ENCODE measurements at regions not wholly inside any gene's neighbourhood (a gene's known extent, or its start where the extent isn't known, plus 50 kb on each side); places are given as distances from the start of the nearest gene placed in this dataset.
"Not testable (repeated sequence)": the region's sequence is repeated elsewhere in the genome, so short reads cannot be mapped to it uniquely, and the experiment has no call there.

DNA sequence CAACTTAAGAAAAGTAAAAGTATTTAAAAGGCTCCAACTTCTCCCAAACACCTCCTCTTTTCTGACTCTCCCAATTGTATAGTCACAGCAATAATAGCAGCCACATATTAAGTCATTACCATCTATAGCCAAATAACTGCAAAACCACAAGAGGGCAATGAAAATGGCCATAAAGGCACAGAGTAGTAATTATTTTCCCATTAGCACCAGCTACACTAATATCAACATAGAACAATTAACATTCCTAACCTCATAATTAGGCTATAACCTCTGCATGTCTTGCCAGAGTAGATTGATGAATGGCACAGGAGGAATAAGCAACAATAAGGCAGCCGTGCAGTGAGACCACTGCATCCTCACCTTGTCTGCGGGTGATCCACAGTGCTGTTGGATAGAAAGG, 226.4 kb upstream of the SERP2 start:
- H3K9me2 ChIP-seq (replicated peaks; ENCODE audit: low read depth, low read length): no peaks in the 10 kb centered on the region
- no peaks in the 10 kb centered on the region for H4K20me1 ChIP-seq (ENCODE audit: insufficient read depth, low read length, poor library complexity, severe bottlenecking)
- TF ChIP-seq, protein P1, sequence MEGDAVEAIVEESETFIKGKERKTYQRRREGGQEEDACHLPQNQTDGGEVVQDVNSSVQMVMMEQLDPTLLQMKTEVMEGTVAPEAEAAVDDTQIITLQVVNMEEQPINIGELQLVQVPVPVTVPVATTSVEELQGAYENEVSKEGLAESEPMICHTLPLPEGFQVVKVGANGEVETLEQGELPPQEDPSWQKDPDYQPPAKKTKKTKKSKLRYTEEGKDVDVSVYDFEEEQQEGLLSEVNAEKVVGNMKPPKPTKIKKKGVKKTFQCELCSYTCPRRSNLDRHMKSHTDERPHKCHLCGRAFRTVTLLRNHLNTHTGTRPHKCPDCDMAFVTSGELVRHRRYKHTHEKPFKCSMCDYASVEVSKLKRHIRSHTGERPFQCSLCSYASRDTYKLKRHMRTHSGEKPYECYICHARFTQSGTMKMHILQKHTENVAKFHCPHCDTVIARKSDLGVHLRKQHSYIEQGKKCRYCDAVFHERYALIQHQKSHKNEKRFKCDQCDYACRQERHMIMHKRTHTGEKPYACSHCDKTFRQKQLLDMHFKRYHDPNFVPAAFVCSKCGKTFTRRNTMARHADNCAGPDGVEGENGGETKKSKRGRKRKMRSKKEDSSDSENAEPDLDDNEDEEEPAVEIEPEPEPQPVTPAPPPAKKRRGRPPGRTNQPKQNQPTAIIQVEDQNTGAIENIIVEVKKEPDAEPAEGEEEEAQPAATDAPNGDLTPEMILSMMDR (conservative IDR thresholded peaks at IDR 0.05; ENCODE audit: low read length): no peak
- no peak for TF ChIP-seq EZH2phosphoT487 (IDR thresholded peaks at IDR 0.05; ENCODE audit: borderline replicate concordance)
- no peak overlapping the region for H3K4me3 ChIP-seq (ENCODE audit: low read length, poor library complexity, severe bottlenecking)
- no peaks in the 10 kb centered on the region for H3K9me3 ChIP-seq (ENCODE audit: insufficient read depth, low read depth, low read length)
- no peak overlapping the region for H2AFZ ChIP-seq (ENCODE audit: low read length)
- H3K27me3 ChIP-seq (ENCODE audit: insufficient read depth, low read length, poor library complexity, severe bottlenecking): no peaks in the 10 kb centered on the region
- no peaks in the 10 kb centered on the region for H3F3A ChIP-seq (ENCODE audit: low read depth)
- H3K79me2 ChIP-seq (ENCODE audit: insufficient read depth, low read length): no peaks in the 10 kb centered on the region
- no peaks in the 10 kb centered on the region for H3K36me3 ChIP-seq (ENCODE audit: insufficient read depth, low read length)
- no peak overlapping the region for H3K4me2 ChIP-seq (ENCODE audit: low read depth, low read length, poor library complexity, severe bottlenecking)
- H3K9ac ChIP-seq (ENCODE audit: low read depth, low read length, poor library complexity, severe bottlenecking): no peak overlapping the region
- peaks cover 37% of the 10 kb centered on the region for H3K4me1 ChIP-seq (ENCODE audit: insufficient read depth, low read length, poor library complexity, severe bottlenecking)

DNA sequence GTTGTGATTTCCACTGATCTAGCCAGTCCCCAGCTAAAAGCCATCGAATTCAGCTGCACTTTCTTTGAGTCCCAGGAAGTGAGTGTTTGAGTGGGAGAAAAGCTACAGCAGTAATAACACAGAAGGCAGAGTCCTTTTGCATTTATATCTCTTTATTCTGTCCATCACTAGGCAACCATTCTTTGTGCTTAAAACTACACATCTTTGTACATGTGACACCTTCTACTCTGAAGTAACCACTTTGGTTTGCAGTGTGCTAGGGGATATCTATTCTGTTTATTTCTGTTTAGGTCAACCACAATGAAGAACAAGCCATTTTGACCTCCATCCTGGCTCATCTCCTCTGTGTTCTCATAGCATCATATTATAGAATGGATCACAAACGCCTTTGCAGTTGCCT, 226.0 kb upstream of the SERP2 start:
- H3F3A ChIP-seq (ENCODE audit: low read depth): no peaks in the 10 kb centered on the region
- H3K27me3 ChIP-seq (ENCODE audit: insufficient read depth, low read length, poor library complexity, severe bottlenecking): no peaks in the 10 kb centered on the region
- TF ChIP-seq, protein P1 (conservative IDR thresholded peaks at IDR 0.05; ENCODE audit: low read length): no peak
- no peak for TF ChIP-seq EZH2phosphoT487 (IDR thresholded peaks at IDR 0.05; ENCODE audit: borderline replicate concordance)
- H3K4me3 ChIP-seq (ENCODE audit: low read length, poor library complexity, severe bottlenecking): no peak overlapping the region
- no peaks in the 10 kb centered on the region for H3K36me3 ChIP-seq (ENCODE audit: insufficient read depth, low read length)
- peaks cover 33% of the 10 kb centered on the region for H3K4me1 ChIP-seq (ENCODE audit: insufficient read depth, low read length, poor library complexity, severe bottlenecking)
- H3K9me2 ChIP-seq (replicated peaks; ENCODE audit: low read depth, low read length): no peaks in the 10 kb centered on the region
- H3K79me2 ChIP-seq (ENCODE audit: insufficient read depth, low read length): no peaks in the 10 kb centered on the region
- no peaks in the 10 kb centered on the region for H3K9me3 ChIP-seq (ENCODE audit: insufficient read depth, low read depth, low read length)
- no peaks in the 10 kb centered on the region for H4K20me1 ChIP-seq (ENCODE audit: insufficient read depth, low read length, poor library complexity, severe bottlenecking)
- no peak overlapping the region for H2AFZ ChIP-seq (ENCODE audit: low read length)
- no peak overlapping the region for H3K9ac ChIP-seq (ENCODE audit: low read depth, low read length, poor library complexity, severe bottlenecking)
- no peak overlapping the region for H3K4me2 ChIP-seq (ENCODE audit: low read depth, low read length, poor library complexity, severe bottlenecking)

DNA sequence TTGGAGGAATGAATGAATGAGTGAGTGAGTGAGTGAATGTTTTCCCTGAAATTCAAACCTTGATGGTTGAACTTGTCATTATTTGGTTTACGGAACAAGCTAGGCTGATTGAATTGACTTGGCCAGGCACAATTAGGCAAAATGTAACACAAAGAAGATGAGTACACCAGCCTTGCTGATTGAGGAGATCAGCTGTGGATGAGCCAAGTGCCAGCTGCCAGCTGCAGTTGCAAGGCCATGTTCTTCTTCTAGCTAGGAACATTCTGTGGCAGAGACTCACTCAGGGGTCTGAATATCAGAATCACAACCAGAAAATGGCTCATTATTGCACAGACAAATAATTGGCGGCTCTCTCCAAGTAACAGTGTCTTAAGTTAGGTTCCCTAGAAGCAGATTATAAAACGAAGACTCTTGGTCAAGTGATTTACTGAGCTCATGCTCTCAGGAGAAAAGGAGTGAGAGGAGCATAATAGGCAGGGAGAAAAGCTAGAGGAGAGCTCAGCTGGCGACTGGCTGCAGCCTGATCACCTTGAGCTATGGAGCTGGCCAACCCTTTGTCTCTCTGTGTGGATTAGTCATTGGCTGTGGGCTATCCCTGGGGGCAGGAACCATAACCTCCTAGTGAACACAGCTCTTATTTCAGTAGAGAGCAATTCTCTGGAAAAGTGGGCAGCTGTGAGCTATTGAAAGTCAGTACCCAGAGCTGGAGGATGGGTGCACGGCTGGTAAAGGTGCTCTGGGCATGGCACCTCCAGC, 225.3 kb upstream of the SERP2 start:
- Histone ChIP-seq H3K4me1 (ENCODE audit: insufficient read depth, low read length, poor library complexity, severe bottlenecking) (peaks cover 27% of the 10 kb centered on the region), H3K4me3 (ENCODE audit: low read length, poor library complexity, severe bottlenecking) (no peak overlapping the region), H4K20me1 (ENCODE audit: insufficient read depth, low read length, poor library complexity, severe bottlenecking) (no peaks in the 10 kb centered on the region), H3K9ac (ENCODE audit: low read depth, low read length, poor library complexity, severe bottlenecking) (no peak overlapping the region), H3K9me2 (replicated peaks; ENCODE audit: low read depth, low read length) (no peaks in the 10 kb centered on the region), H2AFZ (ENCODE audit: low read length) (no peak overlapping the region), H3K27me3 (ENCODE audit: insufficient read depth, low read length, poor library complexity, severe bottlenecking) (no peaks in the 10 kb centered on the region), H3K79me2 (ENCODE audit: insufficient read depth, low read length) (no peaks in the 10 kb centered on the region), H3K36me3 (ENCODE audit: insufficient read depth, low read length) (no peaks in the 10 kb centered on the region), H3K9me3 (ENCODE audit: insufficient read depth, low read depth, low read length) (no peaks in the 10 kb centered on the region), H3K4me2 (ENCODE audit: low read depth, low read length, poor library complexity, severe bottlenecking) (no peak overlapping the region), H3F3A (ENCODE audit: low read depth) (no peaks in the 10 kb centered on the region)
- TF ChIP-seq EZH2phosphoT487 (IDR thresholded peaks at IDR 0.05; ENCODE audit: borderline replicate concordance): no peak
- TF ChIP-seq, protein P1 (conservative IDR thresholded peaks at IDR 0.05; ENCODE audit: low read length): no peak

DNA sequence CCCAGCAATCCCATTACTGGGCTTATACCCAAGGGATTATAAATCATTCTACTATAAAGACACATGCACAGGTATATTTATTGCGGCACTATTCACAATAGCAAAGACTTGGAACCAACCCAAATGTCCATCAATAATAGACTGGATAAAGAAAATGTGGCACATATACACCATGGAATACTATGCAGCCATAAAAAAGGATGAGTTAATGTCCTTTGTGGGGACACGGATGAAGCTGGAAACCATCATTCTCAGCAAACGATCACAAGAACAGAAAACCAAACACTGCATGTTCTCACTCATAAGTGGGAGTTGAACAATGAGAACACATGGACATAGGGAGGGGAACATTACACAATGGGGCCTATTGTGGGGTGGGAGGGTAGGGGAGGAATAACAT, 224.4 kb upstream of the SERP2 start:
- H3K9me3 ChIP-seq (ENCODE audit: insufficient read depth, low read depth, low read length); H3K4me2 ChIP-seq (ENCODE audit: low read depth, low read length, poor library complexity, severe bottlenecking); H3F3A ChIP-seq (ENCODE audit: low read depth); H3K79me2 ChIP-seq (ENCODE audit: insufficient read depth, low read length); H3K36me3 ChIP-seq (ENCODE audit: insufficient read depth, low read length); H2AFZ ChIP-seq (ENCODE audit: low read length); H3K9me2 ChIP-seq (replicated peaks; ENCODE audit: low read depth, low read length); H3K27me3 ChIP-seq (ENCODE audit: insufficient read depth, low read length, poor library complexity, severe bottlenecking); H3K4me3 ChIP-seq (ENCODE audit: low read length, poor library complexity, severe bottlenecking); H3K9ac ChIP-seq (ENCODE audit: low read depth, low read length, poor library complexity, severe bottlenecking); H4K20me1 ChIP-seq (ENCODE audit: insufficient read depth, low read length, poor library complexity, severe bottlenecking): not testable (repeated sequence)
- peaks cover 20% of the 10 kb centered on the region for H3K4me1 ChIP-seq (ENCODE audit: insufficient read depth, low read length, poor library complexity, severe bottlenecking)
